ENCODE measurements at regions not wholly inside any gene's neighbourhood (a gene's known extent, or its start where the extent isn't known, plus 50 kb on each side); places are given as distances from the start of the nearest gene placed in this dataset.

- no peaks in the 10 kb centered on the region for H3K9me3 ChIP-seq (ENCODE audit: low read length)
- H3K4me1 ChIP-seq (ENCODE audit: insufficient read depth, low read length, severe bottlenecking): no peaks in the 10 kb centered on the region
- H3K9me2 ChIP-seq (ENCODE audit: low read depth, low read length): no peaks in the 10 kb centered on the region
- no peaks in the 10 kb centered on the region for H3K27me3 ChIP-seq (ENCODE audit: insufficient read depth, low read length)
- no peaks in the 10 kb centered on the region for H4K20me1 ChIP-seq (ENCODE audit: insufficient read depth, low read length)
- H2AFZ ChIP-seq (ENCODE audit: low read length): no peak overlapping the region
- no peaks in the 10 kb centered on the region for H3F3A ChIP-seq (ENCODE audit: insufficient read depth, low read length)
- no peak for TF ChIP-seq CTCF (IDR thresholded peaks at IDR 0.05; ENCODE audit: low read length)
- TF ChIP-seq EZH2 (IDR thresholded peaks at IDR 0.05; ENCODE audit: borderline replicate concordance, low read length): no peak
- H3K27ac ChIP-seq (ENCODE audit: low read depth, low read length, poor library complexity, severe bottlenecking): no peak overlapping the region
- no peak overlapping the region for H3K4me2 ChIP-seq (ENCODE audit: low read length)
- no peak overlapping the region for H3K4me3 ChIP-seq (ENCODE audit: low read depth, low read length, poor library complexity, severe bottlenecking)
- no peak overlapping the region for H3K9ac ChIP-seq (ENCODE audit: low read length)
- H3K79me2 ChIP-seq (ENCODE audit: insufficient read depth, low read length): no peaks in the 10 kb centered on the region
- no peaks in the 10 kb centered on the region for H3K36me3 ChIP-seq (ENCODE audit: insufficient read depth, low read length)
These were observed 609.0 kb downstream of the IRS1 start for GRCh38 chr2:226190479-226191252.

- Histone ChIP-seq H3K79me2 (ENCODE audit: insufficient read depth, low read length) (no peaks in the 10 kb centered on the region), H3K4me3 (ENCODE audit: low read depth, low read length, poor library complexity, severe bottlenecking) (no peak overlapping the region), H3K36me3 (ENCODE audit: insufficient read depth, low read length) (no peaks in the 10 kb centered on the region), H3K4me2 (ENCODE audit: low read length) (no peak overlapping the region), H4K20me1 (ENCODE audit: insufficient read depth, low read length) (no peaks in the 10 kb centered on the region), H3F3A (ENCODE audit: insufficient read depth, low read length) (no peaks in the 10 kb centered on the region), H3K4me1 (ENCODE audit: insufficient read depth, low read length, severe bottlenecking) (no peaks in the 10 kb centered on the region), H2AFZ (ENCODE audit: low read length) (no peak overlapping the region), H3K9ac (ENCODE audit: low read length) (no peak overlapping the region), H3K27ac (ENCODE audit: low read depth, low read length, poor library complexity, severe bottlenecking) (no peak overlapping the region), H3K9me3 (ENCODE audit: low read length) (no peaks in the 10 kb centered on the region), H3K27me3 (ENCODE audit: insufficient read depth, low read length) (no peaks in the 10 kb centered on the region), H3K9me2 (ENCODE audit: low read depth, low read length) (no peaks in the 10 kb centered on the region)
- no peak for TF ChIP-seq EZH2 (IDR thresholded peaks at IDR 0.05; ENCODE audit: borderline replicate concordance, low read length)
- no peak for TF ChIP-seq CTCF (IDR thresholded peaks at IDR 0.05; ENCODE audit: low read length)
These were observed 610.6 kb downstream of the IRS1 start for GRCh38 chr2:226189061-226189460.

- no peaks in the 10 kb centered on the region for H3K36me3 ChIP-seq (ENCODE audit: insufficient read depth, low read length)
- H3K27me3 ChIP-seq (ENCODE audit: insufficient read depth, low read length): no peaks in the 10 kb centered on the region
- H2AFZ ChIP-seq (ENCODE audit: low read length): no peak overlapping the region
- H3K79me2 ChIP-seq (ENCODE audit: insufficient read depth, low read length): no peaks in the 10 kb centered on the region
- TF ChIP-seq CTCF (IDR thresholded peaks at IDR 0.05; ENCODE audit: low read length): no peak
- no peak for TF ChIP-seq EZH2 (IDR thresholded peaks at IDR 0.05; ENCODE audit: borderline replicate concordance, low read length)
- H3K9me3 ChIP-seq (ENCODE audit: low read length): no peaks in the 10 kb centered on the region
- H3K4me3 ChIP-seq (ENCODE audit: low read depth, low read length, poor library complexity, severe bottlenecking): no peak overlapping the region
- no peak overlapping the region for H3K9ac ChIP-seq (ENCODE audit: low read length)
- H3K4me2 ChIP-seq (ENCODE audit: low read length): no peak overlapping the region
- no peaks in the 10 kb centered on the region for H3F3A ChIP-seq (ENCODE audit: insufficient read depth, low read length)
- H3K9me2 ChIP-seq (ENCODE audit: low read depth, low read length): no peaks in the 10 kb centered on the region
- no peaks in the 10 kb centered on the region for H3K4me1 ChIP-seq (ENCODE audit: insufficient read depth, low read length, severe bottlenecking)
- no peak overlapping the region for H3K27ac ChIP-seq (ENCODE audit: low read depth, low read length, poor library complexity, severe bottlenecking)
- no peaks in the 10 kb centered on the region for H4K20me1 ChIP-seq (ENCODE audit: insufficient read depth, low read length)
These were observed 612.0 kb downstream of the IRS1 start for GRCh38 chr2:226187616-226188015.

All from OCI-LY1 (cell line).